ENCODE measurements at regions not wholly inside any gene's neighbourhood (a gene's known extent, or its start where the extent isn't known, plus 50 kb on each side); places are given as distances from the start of the nearest gene placed in this dataset.

- Mint-ChIP-seq H3K36me3 (ENCODE audit: insufficient read depth in 1 of 3, low read depth in 3 of 3) (peaks cover 0 to 5% (median 0%) of the 10 kb centered on the region in 3 experiments; a peak in 4 of 7 replicates), H3K4me3 (no peak overlapping the region), H3K27ac (peak overlapping the region in 2 of 3 experiments; percentile 27 to 38; a peak in 1 of 7 replicates), H3K27me3 (ENCODE audit: low read depth) (no peaks in the 10 kb centered on the region), H3K9me3 (peaks cover 2 to 8% of the 10 kb centered on the region in 2 experiments; a peak in 3 of 5 replicates), H3K4me1 (peaks cover 8 to 14% of the 10 kb centered on the region in 2 experiments)
- no peak overlapping the region for H3T11ph ChIP-seq (ENCODE audit: low read length)
- no peak overlapping the region for H4K5ac ChIP-seq (ENCODE audit: insufficient read length, low read depth, low read length)
- no peaks in the 10 kb centered on the region for H3K79me1 ChIP-seq (ENCODE audit: insufficient read depth, low read depth, low read length, poor library complexity, severe bottlenecking)
- H3K4ac ChIP-seq (ENCODE audit: low read depth, low read length): no peak overlapping the region
- no peak overlapping the region for H4K8ac ChIP-seq (replicated peaks; ENCODE audit: insufficient read length, low read depth, low read length)
- H3K79me2 ChIP-seq (ENCODE audit: insufficient read depth, low read length): no peaks in the 10 kb centered on the region
- H2BK15ac ChIP-seq (ENCODE audit: low read depth, low read length): no peak overlapping the region
- H3K4me2 ChIP-seq (ENCODE audit: insufficient read depth, insufficient read length, low read length): no peak overlapping the region
- H2BK12ac ChIP-seq (ENCODE audit: insufficient read length, low read depth, low read length): no peak overlapping the region
- H2BK5ac ChIP-seq (ENCODE audit: insufficient read length, low read length): no peak overlapping the region
- H3K9ac ChIP-seq (ENCODE audit: extremely low read depth, insufficient read length, low read length): no peak overlapping the region
- no peaks in the 10 kb centered on the region for H3K23me2 ChIP-seq (ENCODE audit: insufficient read length, low read depth, low read length, poor library complexity, severe bottlenecking)
- H2BK20ac ChIP-seq (ENCODE audit: low read depth, low read length, poor library complexity, severe bottlenecking): no peak overlapping the region
- no peak overlapping the region for H3K18ac ChIP-seq (ENCODE audit: insufficient read length, low read depth, low read length)
- no peak for TF ChIP-seq CTCF (conservative IDR thresholded peaks at IDR 0.05)
- no peak overlapping the region for H4K91ac ChIP-seq (ENCODE audit: insufficient read length, low read depth, low read length)
- H2BK120ac ChIP-seq (ENCODE audit: low read depth, low read length, poor library complexity, severe bottlenecking): no peak overlapping the region
- no CpG with 5 or more reads among the region's 2 CpGs for WGBS (ENCODE audit: extremely low coverage, insufficient read length, low lambda C conversion rate)
- no peak overlapping the region for H2AK5ac ChIP-seq (ENCODE audit: insufficient read length, low read length)
- no peak overlapping the region for H3K27ac ChIP-seq (ENCODE audit: insufficient read length, low read depth, low read length)
- no peak for DNase-seq
- no peaks in the 10 kb centered on the region for H3K27me3 ChIP-seq (ENCODE audit: insufficient read depth, low read length)
- H3K56ac ChIP-seq (ENCODE audit: insufficient read length, low read depth, low read length): no peak overlapping the region
- no peak overlapping the region for H3K23ac ChIP-seq (ENCODE audit: insufficient read length, low read depth, low read length)
- H4K20me1 ChIP-seq (ENCODE audit: control insufficient read depth, insufficient read depth, insufficient read length): no peaks in the 10 kb centered on the region
- no peak overlapping the region for H2AFZ ChIP-seq (ENCODE audit: low read length)
- H3K14ac ChIP-seq (ENCODE audit: insufficient read depth, low read length): no peak overlapping the region
- H3K9me3 ChIP-seq (ENCODE audit: control insufficient read depth, low read depth, low read length): no peaks in the 10 kb centered on the region
- no peaks in the 10 kb centered on the region; the same call in 1 of the 2 replicates for H3K4me1 ChIP-seq (ENCODE audit: insufficient read depth, low read length)
These were observed 535.3 kb downstream of the CCSER2 start for GRCh38 chr10:84863675-84864074.

All from H9 (cell line).